ENCODE measurements at regions not wholly inside any gene's neighbourhood (a gene's known extent, or its start where the extent isn't known, plus 50 kb on each side); places are given as distances from the start of the nearest gene placed in this dataset.
A peak's percentile ranks its signal among the peaks of the same experiment; 100 is the strongest.

- Mint-ChIP-seq H3K27ac (no peak overlapping the region), H3K4me3 (no peak overlapping the region), H3K9me3 (no peaks in the 10 kb centered on the region), H3K4me1 (no peaks in the 10 kb centered on the region), H3K27me3 (peaks cover 31% of the 10 kb centered on the region)
- DNase-seq (no peak), ATAC-seq (no peak)
Measured at GRCh38 chr3:150314248-150315004, 93.7 kb upstream of the TSC22D2 start.

GRCh38 chr3:150312018-150312657 is 96.0 kb upstream of the TSC22D2 start:
- Mint-ChIP-seq H3K4me3 (no peak overlapping the region), H3K27ac (no peak overlapping the region), H3K4me1 (no peaks in the 10 kb centered on the region), H3K9me3 (no peaks in the 10 kb centered on the region), H3K27me3 (peaks cover 43% of the 10 kb centered on the region)
- no peak for DNase-seq
- no peak for ATAC-seq

GRCh38 chr3:150311156-150311555 is 96.9 kb upstream of the TSC22D2 start:
- H3K9me3 Mint-ChIP-seq: no peaks in the 10 kb centered on the region
- no peaks in the 10 kb centered on the region for H3K4me1 Mint-ChIP-seq
- H3K4me3 Mint-ChIP-seq: no peak overlapping the region
- ATAC-seq (no peak), DNase-seq (no peak)
- H3K27me3 Mint-ChIP-seq: peaks cover 37% of the 10 kb centered on the region
- no peak overlapping the region for H3K27ac Mint-ChIP-seq

DNA sequence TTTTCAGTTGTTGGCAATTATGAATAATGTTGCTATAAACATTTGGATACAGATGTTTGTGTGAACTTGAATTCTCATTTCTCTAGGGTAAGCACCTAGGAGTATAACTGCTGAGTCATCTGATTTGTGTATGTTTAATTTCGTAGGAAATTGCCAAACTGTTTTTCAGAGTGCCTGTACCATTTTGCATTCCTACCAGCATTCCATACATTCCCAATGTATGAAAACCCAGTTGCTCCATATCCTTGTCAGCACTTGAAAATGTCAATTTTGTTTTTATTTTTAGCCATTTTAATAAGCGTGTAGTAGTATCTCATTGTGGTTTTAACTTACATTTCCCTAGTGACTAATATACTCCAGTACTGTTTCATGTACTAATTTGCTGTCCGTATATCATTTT is 98.5 kb upstream of the TSC22D2 start:
- no peaks in the 10 kb centered on the region for H3K9me3 Mint-ChIP-seq
- no peak for ATAC-seq
- H3K27ac Mint-ChIP-seq: no peak overlapping the region
- no peak for DNase-seq
- no peaks in the 10 kb centered on the region for H3K4me1 Mint-ChIP-seq
- peaks cover 48% of the 10 kb centered on the region for H3K27me3 Mint-ChIP-seq
- no peak overlapping the region for H3K4me3 Mint-ChIP-seq

DNA sequence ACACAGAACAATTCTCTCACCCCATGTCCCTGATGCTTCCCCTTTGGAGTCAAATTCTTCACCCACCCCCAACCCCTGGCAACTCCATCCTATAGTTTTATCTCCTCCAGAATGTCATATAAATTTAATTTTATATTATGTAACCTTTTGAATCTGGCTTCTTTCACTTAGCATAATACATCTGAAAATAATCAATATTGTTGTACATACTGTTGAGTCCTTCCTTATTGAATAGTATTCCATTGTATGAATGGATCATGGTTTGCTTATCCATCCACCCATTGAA is 98.9 kb upstream of the TSC22D2 start:
- Mint-ChIP-seq H3K4me3 (no peak overlapping the region), H3K4me1 (no peaks in the 10 kb centered on the region), H3K9me3 (no peaks in the 10 kb centered on the region), H3K27me3 (peaks cover 52% of the 10 kb centered on the region), H3K27ac (no peak overlapping the region)
- ATAC-seq: no peak
- no peak for DNase-seq

GRCh38 chr3:150308481-150309256 is 99.4 kb upstream of the TSC22D2 start:
- DNase-seq (no peak), ATAC-seq (no peak)
- H3K4me3 Mint-ChIP-seq: no peak overlapping the region
- H3K27me3 Mint-ChIP-seq: peaks cover 53% of the 10 kb centered on the region
- no peaks in the 10 kb centered on the region for H3K4me1 Mint-ChIP-seq
- H3K9me3 Mint-ChIP-seq: no peaks in the 10 kb centered on the region
- H3K27ac Mint-ChIP-seq: no peak overlapping the region

DNA sequence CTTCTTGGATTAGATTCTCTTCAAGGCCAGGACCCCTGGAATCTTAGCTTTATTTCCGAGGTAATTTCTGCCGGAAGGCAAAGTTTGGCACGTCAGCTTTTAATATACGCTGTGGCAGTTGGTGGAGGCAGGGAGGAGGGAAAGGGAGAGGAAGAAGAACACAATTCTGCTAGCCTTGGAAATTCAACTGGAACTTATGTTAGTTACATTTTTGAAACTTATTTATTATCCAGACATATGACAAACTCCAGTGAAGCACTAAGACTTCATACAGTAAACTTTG is 100.1 kb upstream of the TSC22D2 start:
- DNase-seq: no peak
- Mint-ChIP-seq H3K9me3 (no peaks in the 10 kb centered on the region), H3K4me1 (no peaks in the 10 kb centered on the region), H3K4me3 (no peak overlapping the region), H3K27me3 (peaks cover 48% of the 10 kb centered on the region), H3K27ac (no peak overlapping the region)
- no peak for ATAC-seq

DNA sequence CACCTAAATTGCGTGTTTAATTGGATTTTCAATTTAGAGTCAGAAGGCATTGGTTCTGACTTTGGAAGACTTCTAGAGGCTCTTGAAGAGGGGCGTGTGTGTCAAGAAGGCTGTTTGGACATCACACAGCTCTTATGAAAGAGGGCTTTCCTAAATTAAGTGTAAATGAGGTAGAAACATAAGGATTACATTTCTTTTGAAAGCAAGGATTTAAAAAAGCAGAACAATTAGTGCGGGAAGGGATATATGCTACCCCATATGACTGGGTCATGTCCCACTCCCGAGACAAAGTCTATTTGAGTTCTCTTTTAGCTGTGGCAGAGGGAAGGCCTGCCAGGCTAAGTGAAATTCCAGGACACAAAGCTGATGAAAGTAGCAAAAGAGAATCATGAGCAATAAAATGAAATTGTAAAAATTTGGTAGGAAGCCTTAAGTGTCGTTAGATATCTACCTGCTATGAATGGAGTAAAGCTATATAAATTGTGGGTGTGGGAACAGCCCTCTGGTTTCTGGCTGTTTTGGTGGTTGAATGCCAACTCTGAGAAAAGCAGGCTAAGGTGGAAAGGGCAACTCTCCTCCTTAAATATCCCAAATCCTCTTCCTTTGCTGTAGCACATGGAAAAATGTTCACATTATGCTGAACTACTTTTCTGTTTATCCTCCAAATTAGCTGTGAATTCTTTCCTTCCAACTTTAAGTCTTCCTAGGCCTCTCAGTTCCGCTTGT is 100.6 kb upstream of the TSC22D2 start:
- Mint-ChIP-seq H3K9me3 (no peaks in the 10 kb centered on the region), H3K4me3 (no peak overlapping the region), H3K27me3 (peaks cover 51% of the 10 kb centered on the region), H3K27ac (no peak overlapping the region), H3K4me1 (no peaks in the 10 kb centered on the region)
- DNase-seq (no peak), ATAC-seq (no peak)

DNA sequence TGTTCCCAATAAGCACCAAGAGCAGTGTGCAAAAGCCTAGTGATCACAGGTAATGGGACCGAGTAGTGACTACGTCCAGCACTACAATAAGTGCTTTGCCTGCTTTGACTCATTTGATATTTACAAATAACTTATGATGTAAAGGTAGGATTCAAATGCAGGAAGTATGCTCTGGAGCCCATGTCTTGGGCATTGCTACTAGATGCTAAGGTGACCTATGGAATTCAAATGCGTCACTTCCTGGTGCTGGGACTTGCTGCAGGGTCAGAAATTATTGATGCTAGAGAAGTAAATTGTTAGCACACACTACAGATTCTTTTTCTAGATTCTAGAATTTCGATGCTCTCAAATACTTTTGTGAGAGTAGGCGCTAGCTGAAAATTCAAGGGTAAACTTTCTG is 101.2 kb upstream of the TSC22D2 start:
- no peaks in the 10 kb centered on the region for H3K4me1 Mint-ChIP-seq
- H3K27ac Mint-ChIP-seq: no peak overlapping the region
- no peak for ATAC-seq
- peaks cover 56% of the 10 kb centered on the region for H3K27me3 Mint-ChIP-seq
- DNase-seq: no peak
- no peaks in the 10 kb centered on the region for H3K9me3 Mint-ChIP-seq
- H3K4me3 Mint-ChIP-seq: no peak overlapping the region

GRCh38 chr3:150306083-150306482 is 102.0 kb upstream of the TSC22D2 start:
- no peaks in the 10 kb centered on the region for H3K9me3 Mint-ChIP-seq
- H3K27ac Mint-ChIP-seq: no peak overlapping the region
- no peaks in the 10 kb centered on the region for H3K4me1 Mint-ChIP-seq
- ATAC-seq (no peak), DNase-seq (no peak)
- H3K27me3 Mint-ChIP-seq: peaks cover 54% of the 10 kb centered on the region
- H3K4me3 Mint-ChIP-seq: no peak overlapping the region

GRCh38 chr3:150303768-150304167 is 104.3 kb upstream of the TSC22D2 start:
- Mint-ChIP-seq H3K4me3 (no peak overlapping the region), H3K27ac (no peak overlapping the region), H3K27me3 (peaks cover 52% of the 10 kb centered on the region), H3K9me3 (no peaks in the 10 kb centered on the region), H3K4me1 (no peaks in the 10 kb centered on the region)
- DNase-seq: no peak
- ATAC-seq: peak; percentile 67

GRCh38 chr3:150302246-150302645 is 105.9 kb upstream of the TSC22D2 start:
- DNase-seq: no peak
- Mint-ChIP-seq H3K9me3 (no peaks in the 10 kb centered on the region), H3K4me3 (no peak overlapping the region), H3K27me3 (peaks cover 41% of the 10 kb centered on the region), H3K27ac (no peak overlapping the region), H3K4me1 (no peaks in the 10 kb centered on the region)
- no peak for ATAC-seq

DNA sequence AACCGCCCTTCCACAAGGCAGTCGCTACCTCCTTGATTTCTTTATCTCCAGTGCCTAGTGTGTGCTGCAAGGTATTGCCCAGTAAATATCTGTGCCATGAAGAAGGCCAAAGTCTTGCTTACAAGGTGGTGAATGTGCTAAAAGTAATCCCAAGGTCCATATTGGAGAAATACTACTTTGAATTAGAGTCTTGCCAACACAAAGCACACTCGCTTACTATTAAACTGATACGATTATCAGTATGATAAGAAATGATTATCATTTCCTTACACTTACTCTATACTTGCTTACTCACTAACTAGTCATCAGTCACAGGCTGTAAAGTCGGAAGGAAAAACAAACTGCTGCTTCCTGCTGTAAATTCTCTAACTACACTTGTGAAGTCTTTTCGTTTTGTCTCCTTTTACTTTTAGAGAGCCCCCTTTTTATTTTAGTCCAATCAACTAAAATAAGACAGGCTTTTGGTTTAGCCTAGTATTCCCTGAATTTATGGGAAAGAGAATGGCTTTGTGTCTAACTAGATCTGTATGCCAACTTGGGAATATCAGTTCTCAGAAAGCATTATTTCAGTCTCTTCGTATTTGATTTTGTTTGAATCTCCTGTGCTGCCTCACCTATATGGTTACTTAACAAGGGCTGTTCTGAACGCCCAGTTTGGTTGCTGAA is 107.1 kb upstream of the TSC22D2 start:
- Mint-ChIP-seq H3K4me3 (no peak overlapping the region), H3K9me3 (no peaks in the 10 kb centered on the region), H3K27me3 (peaks cover 39% of the 10 kb centered on the region), H3K27ac (no peak overlapping the region), H3K4me1 (no peaks in the 10 kb centered on the region)
- DNase-seq (no peak), ATAC-seq (no peak)

DNA sequence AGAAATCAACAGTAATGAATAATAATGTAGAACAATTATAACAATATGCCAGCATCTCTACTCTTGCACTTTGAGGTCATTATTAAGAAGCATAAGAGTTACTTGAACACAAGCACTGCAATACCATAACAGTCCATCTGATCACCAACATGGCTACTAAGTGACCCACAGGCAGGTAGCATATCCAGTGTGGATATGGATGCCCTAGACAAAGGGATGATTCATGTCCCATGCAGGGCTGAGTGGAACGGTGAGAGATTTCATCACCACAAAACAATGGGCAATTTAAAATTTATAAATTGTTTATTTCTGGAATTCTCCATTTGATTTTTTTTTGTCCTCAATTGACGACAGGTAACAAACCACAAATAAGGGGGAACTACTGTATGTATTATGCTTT is 107.7 kb upstream of the TSC22D2 start:
- ATAC-seq (no peak), DNase-seq (no peak)
- H3K4me3 Mint-ChIP-seq: no peak overlapping the region
- no peak overlapping the region for H3K27ac Mint-ChIP-seq
- no peaks in the 10 kb centered on the region for H3K9me3 Mint-ChIP-seq
- H3K27me3 Mint-ChIP-seq: peaks cover 33% of the 10 kb centered on the region
- H3K4me1 Mint-ChIP-seq: no peaks in the 10 kb centered on the region

- H3K9me3 Mint-ChIP-seq: no peaks in the 10 kb centered on the region
- H3K27ac Mint-ChIP-seq: no peak overlapping the region
- DNase-seq (no peak), ATAC-seq (no peak)
- peaks cover 21% of the 10 kb centered on the region for H3K27me3 Mint-ChIP-seq
- H3K4me3 Mint-ChIP-seq: no peak overlapping the region
- no peaks in the 10 kb centered on the region for H3K4me1 Mint-ChIP-seq
Measured at GRCh38 chr3:150299201-150299600, 108.9 kb upstream of the TSC22D2 start.

All from stimulated activated naive CD8-positive, alpha-beta T cell treated with anti-CD3 and anti-CD28 coated beads, Interleukin-15, amount 100 ng/mL, for 72 hours (primary cell).